ENCODE measurements at regions not wholly inside any gene's neighbourhood (a gene's known extent, or its start where the extent isn't known, plus 50 kb on each side); places are given as distances from the start of the nearest gene placed in this dataset.

GRCh38 chrX:124917011-124917410 lies 402.7 kb upstream of the TEX13C start:
- H3K9me3 Mint-ChIP-seq (ENCODE audit: low read depth) = no peaks in the 10 kb centered on the region
- H3K4me3 Mint-ChIP-seq = no peak overlapping the region
- no peaks in the 10 kb centered on the region for H3K4me1 Mint-ChIP-seq (ENCODE audit: low read depth)
- no peak overlapping the region for H3K27ac Mint-ChIP-seq
- no peaks in the 10 kb centered on the region for H3K36me3 Mint-ChIP-seq
- H3K27me3 Mint-ChIP-seq = no peaks in the 10 kb centered on the region

- no peaks in the 10 kb centered on the region for H3K36me3 Mint-ChIP-seq
- no peaks in the 10 kb centered on the region for H3K4me1 Mint-ChIP-seq (ENCODE audit: low read depth)
- H3K27me3 Mint-ChIP-seq = no peaks in the 10 kb centered on the region
- H3K27ac Mint-ChIP-seq = no peak overlapping the region
- H3K4me3 Mint-ChIP-seq = no peak overlapping the region
- H3K9me3 Mint-ChIP-seq (ENCODE audit: low read depth) = no peaks in the 10 kb centered on the region
These were observed 394.0 kb upstream of the TEX13C start for GRCh38 chrX:124925681-124926080.

- Mint-ChIP-seq H3K4me3 (no peak overlapping the region), H3K4me1 (ENCODE audit: low read depth) (no peaks in the 10 kb centered on the region), H3K27ac (no peak overlapping the region), H3K9me3 (ENCODE audit: low read depth) (no peaks in the 10 kb centered on the region), H3K27me3 (peaks cover 2% of the 10 kb centered on the region), H3K36me3 (no peaks in the 10 kb centered on the region)
These were observed 388.4 kb upstream of the TEX13C start for GRCh38 chrX:124931241-124931640.

GRCh38 chrX:124931958-124932357 lies 387.7 kb upstream of the TEX13C start:
- no peaks in the 10 kb centered on the region for H3K9me3 Mint-ChIP-seq (ENCODE audit: low read depth)
- no peaks in the 10 kb centered on the region for H3K4me1 Mint-ChIP-seq (ENCODE audit: low read depth)
- H3K4me3 Mint-ChIP-seq = no peak overlapping the region
- H3K36me3 Mint-ChIP-seq = no peaks in the 10 kb centered on the region
- H3K27me3 Mint-ChIP-seq = peaks cover 2% of the 10 kb centered on the region
- H3K27ac Mint-ChIP-seq = no peak overlapping the region

DNA sequence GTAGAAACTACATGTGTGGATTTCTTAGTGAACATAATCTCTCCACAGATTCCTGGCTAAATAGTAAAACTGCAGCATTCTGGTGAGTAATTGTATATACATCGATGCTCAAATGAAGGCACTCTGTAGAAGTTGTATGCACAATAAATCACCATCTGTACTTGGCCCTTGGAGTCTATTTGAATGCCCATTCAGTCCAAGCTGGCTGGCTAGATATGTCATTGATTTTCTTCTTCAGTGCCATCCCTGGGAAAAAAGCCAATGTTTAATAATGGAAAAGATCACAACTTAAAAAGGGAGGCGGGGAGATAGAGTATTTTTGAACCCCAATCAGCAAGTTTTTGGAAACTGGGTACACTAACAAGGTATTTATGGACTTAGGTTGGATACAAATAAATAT lies 381.0 kb upstream of the TEX13C start:
- no peaks in the 10 kb centered on the region for H3K4me1 Mint-ChIP-seq (ENCODE audit: low read depth)
- H3K27ac Mint-ChIP-seq = no peak overlapping the region
- H3K4me3 Mint-ChIP-seq = no peak overlapping the region
- peaks cover 2% of the 10 kb centered on the region for H3K27me3 Mint-ChIP-seq
- no peaks in the 10 kb centered on the region for H3K36me3 Mint-ChIP-seq
- no peaks in the 10 kb centered on the region for H3K9me3 Mint-ChIP-seq (ENCODE audit: low read depth)

GRCh38 chrX:124940531-124940930 lies 379.1 kb upstream of the TEX13C start:
- Mint-ChIP-seq H3K36me3 (no peaks in the 10 kb centered on the region), H3K4me3 (no peak overlapping the region), H3K27me3 (peaks cover 2% of the 10 kb centered on the region), H3K9me3 (ENCODE audit: low read depth) (no peaks in the 10 kb centered on the region), H3K4me1 (ENCODE audit: low read depth) (no peaks in the 10 kb centered on the region), H3K27ac (no peak overlapping the region)

- no peak overlapping the region for H3K27ac Mint-ChIP-seq
- H3K27me3 Mint-ChIP-seq = no peaks in the 10 kb centered on the region
- H3K4me3 Mint-ChIP-seq = no peak overlapping the region
- H3K4me1 Mint-ChIP-seq (ENCODE audit: low read depth) = no peaks in the 10 kb centered on the region
- H3K9me3 Mint-ChIP-seq (ENCODE audit: low read depth) = no peaks in the 10 kb centered on the region
- no peaks in the 10 kb centered on the region for H3K36me3 Mint-ChIP-seq
These were observed 365.3 kb upstream of the TEX13C start for GRCh38 chrX:124954402-124954801.

DNA sequence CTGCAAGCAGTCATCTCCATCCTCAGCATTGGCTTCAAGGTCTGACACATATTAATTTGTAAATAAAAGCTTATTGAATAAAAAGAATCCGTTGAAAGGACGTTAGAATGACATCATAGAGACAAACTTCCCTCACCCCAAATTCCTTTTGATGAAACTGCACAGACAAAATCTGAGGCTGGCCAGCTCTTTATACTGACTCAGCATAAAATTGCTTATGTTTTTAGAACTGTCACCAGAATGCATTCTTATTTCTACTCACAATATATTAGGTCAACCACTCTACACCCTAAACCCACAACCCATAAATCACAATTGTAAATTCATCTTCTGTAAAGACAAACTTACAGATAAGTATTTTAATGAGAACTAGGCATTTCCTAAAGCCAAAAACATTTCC lies 359.2 kb upstream of the TEX13C start:
- H3K4me3 Mint-ChIP-seq = no peak overlapping the region
- H3K27ac Mint-ChIP-seq = no peak overlapping the region
- no peaks in the 10 kb centered on the region for H3K36me3 Mint-ChIP-seq
- no peaks in the 10 kb centered on the region for H3K27me3 Mint-ChIP-seq
- H3K4me1 Mint-ChIP-seq (ENCODE audit: low read depth) = no peaks in the 10 kb centered on the region
- no peaks in the 10 kb centered on the region for H3K9me3 Mint-ChIP-seq (ENCODE audit: low read depth)

- Mint-ChIP-seq H3K4me3 (no peak within 1 kb of the TSS), H3K9me3 (ENCODE audit: low read depth) (no peaks in the 10 kb centered on the region), H3K27ac (no peak within 1 kb of the TSS), H3K36me3 (no peaks in the 10 kb centered on the region), H3K4me1 (ENCODE audit: low read depth) (no peaks in the 10 kb centered on the region), H3K27me3 (no peaks in the 10 kb centered on the region)
These were observed 356.0 kb upstream of the TEX13C start, which contains the start of gene TENM1 for GRCh38 chrX:124963717-124964116. TSS of gene TENM1 (minus strand) at chrX:124963817.

GRCh38 chrX:124975456-124975855 lies 344.2 kb upstream of the TEX13C start:
- H3K36me3 Mint-ChIP-seq = no peaks in the 10 kb centered on the region
- H3K27me3 Mint-ChIP-seq = no peaks in the 10 kb centered on the region
- no peaks in the 10 kb centered on the region for H3K4me1 Mint-ChIP-seq (ENCODE audit: low read depth)
- no peaks in the 10 kb centered on the region for H3K9me3 Mint-ChIP-seq (ENCODE audit: low read depth)
- no peak overlapping the region for H3K4me3 Mint-ChIP-seq
- no peak overlapping the region for H3K27ac Mint-ChIP-seq

DNA sequence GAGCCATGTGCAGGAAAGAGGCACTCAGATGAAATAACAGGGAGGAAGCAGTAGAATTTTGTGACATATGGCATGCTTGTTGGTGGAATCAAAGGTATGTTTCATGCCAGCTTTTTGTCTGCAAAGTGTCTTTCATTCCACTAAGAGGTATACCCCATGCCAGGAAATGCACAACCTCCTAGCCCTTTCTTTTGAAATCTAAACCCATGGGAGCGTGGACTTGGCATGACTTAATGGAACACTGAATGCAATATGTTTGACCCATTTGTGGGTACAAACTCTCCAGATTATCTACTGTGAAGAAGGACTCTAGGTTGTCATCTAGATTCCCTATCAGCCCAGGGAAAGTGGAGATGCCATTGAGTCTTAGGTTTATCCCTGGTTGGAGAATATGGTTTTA lies 338.3 kb upstream of the TEX13C start:
- Mint-ChIP-seq H3K36me3 (no peaks in the 10 kb centered on the region), H3K4me1 (ENCODE audit: low read depth) (peaks cover 1% of the 10 kb centered on the region), H3K27ac (no peak overlapping the region), H3K4me3 (no peak overlapping the region), H3K9me3 (ENCODE audit: low read depth) (no peaks in the 10 kb centered on the region), H3K27me3 (no peaks in the 10 kb centered on the region)

DNA sequence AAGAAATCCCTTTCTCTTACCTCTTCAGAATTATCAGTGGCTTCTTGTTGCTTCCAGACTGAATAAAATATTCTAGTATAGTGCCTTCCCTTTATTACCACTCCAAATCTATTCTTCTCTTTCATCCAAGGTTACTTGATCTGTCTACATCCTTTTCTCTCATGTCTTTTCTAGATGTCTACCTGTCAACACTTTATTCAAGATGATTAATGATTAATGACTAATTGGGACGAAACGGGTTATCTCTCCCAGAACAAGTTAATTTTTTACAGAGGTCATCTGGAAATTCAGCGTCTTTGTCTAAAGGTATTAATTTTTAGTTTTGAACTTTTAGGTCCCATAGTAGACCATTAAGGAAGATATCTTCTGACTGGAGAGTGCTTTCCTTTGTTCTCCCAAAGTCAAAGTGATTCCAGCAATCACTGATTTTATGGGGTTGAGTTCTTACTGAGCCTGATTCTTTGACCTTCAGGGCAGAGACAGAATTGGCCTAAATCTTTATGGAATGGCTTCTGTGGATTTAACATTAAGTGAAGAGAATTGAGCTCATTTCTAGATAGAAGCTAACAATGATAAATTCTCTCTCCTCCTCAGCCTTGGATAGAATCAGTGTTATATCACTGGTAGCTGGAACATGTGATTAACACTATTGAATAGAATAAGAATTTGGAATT lies 335.4 kb upstream of the TEX13C start:
- no peaks in the 10 kb centered on the region for H3K9me3 Mint-ChIP-seq (ENCODE audit: low read depth)
- H3K36me3 Mint-ChIP-seq = no peaks in the 10 kb centered on the region
- H3K27me3 Mint-ChIP-seq = no peaks in the 10 kb centered on the region
- peaks cover 1% of the 10 kb centered on the region for H3K4me1 Mint-ChIP-seq (ENCODE audit: low read depth)
- no peak overlapping the region for H3K4me3 Mint-ChIP-seq
- no peak overlapping the region for H3K27ac Mint-ChIP-seq

GRCh38 chrX:124986284-124986683 lies 333.4 kb upstream of the TEX13C start:
- no peak overlapping the region for H3K4me3 Mint-ChIP-seq
- no peaks in the 10 kb centered on the region for H3K9me3 Mint-ChIP-seq (ENCODE audit: low read depth)
- peaks cover 1% of the 10 kb centered on the region for H3K4me1 Mint-ChIP-seq (ENCODE audit: low read depth)
- H3K36me3 Mint-ChIP-seq = no peaks in the 10 kb centered on the region
- no peak overlapping the region for H3K27ac Mint-ChIP-seq
- H3K27me3 Mint-ChIP-seq = no peaks in the 10 kb centered on the region

DNA sequence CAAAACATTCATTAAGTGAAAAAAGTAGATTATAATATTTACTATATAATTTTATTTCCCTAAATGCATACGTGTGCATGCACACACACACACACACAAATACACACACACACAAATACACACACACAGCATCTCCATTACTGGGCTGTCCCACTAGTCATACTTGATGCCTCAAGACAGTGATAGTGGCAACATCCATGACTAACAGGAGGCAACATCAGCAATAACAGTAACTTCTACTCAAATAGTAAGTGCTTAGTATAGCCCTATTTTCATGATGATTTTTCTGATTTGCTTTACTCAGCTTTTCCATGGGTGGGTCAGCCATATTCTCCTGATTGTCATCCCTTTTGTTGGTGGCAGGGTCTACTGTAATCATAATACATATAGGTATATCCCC lies 325.9 kb upstream of the TEX13C start:
- H3K9me3 Mint-ChIP-seq (ENCODE audit: low read depth) = no peaks in the 10 kb centered on the region
- no peak overlapping the region for H3K27ac Mint-ChIP-seq
- H3K4me3 Mint-ChIP-seq = no peak overlapping the region
- H3K36me3 Mint-ChIP-seq = no peaks in the 10 kb centered on the region
- H3K27me3 Mint-ChIP-seq = no peaks in the 10 kb centered on the region
- H3K4me1 Mint-ChIP-seq (ENCODE audit: low read depth) = no peaks in the 10 kb centered on the region

DNA sequence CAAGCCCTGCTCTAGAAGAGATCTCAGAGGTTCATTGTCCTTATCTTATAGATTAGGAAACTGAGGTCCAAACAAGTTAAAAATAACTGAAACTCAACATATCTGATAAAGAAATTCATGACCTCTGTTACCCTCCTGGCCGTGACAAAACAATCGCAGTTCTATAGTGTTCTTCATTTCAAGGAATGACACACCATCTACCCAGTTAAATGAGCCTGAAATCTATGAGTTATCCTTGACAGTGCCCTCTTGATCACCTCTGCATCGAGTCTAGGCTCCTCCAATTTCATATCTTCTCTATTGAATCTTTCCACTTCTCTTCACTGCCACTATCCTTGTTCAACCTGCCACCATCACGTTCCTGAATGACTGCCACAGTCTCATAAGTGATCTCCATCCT lies 325.3 kb upstream of the TEX13C start:
- no peaks in the 10 kb centered on the region for H3K9me3 Mint-ChIP-seq (ENCODE audit: low read depth)
- no peak overlapping the region for H3K27ac Mint-ChIP-seq
- H3K36me3 Mint-ChIP-seq = no peaks in the 10 kb centered on the region
- no peak overlapping the region for H3K4me3 Mint-ChIP-seq
- H3K27me3 Mint-ChIP-seq = no peaks in the 10 kb centered on the region
- no peaks in the 10 kb centered on the region for H3K4me1 Mint-ChIP-seq (ENCODE audit: low read depth)

GRCh38 chrX:125003746-125004446 lies 315.8 kb upstream of the TEX13C start:
- H3K4me1 Mint-ChIP-seq (ENCODE audit: low read depth) = no peaks in the 10 kb centered on the region
- no peak overlapping the region for H3K4me3 Mint-ChIP-seq
- H3K36me3 Mint-ChIP-seq = no peaks in the 10 kb centered on the region
- no peak overlapping the region for H3K27ac Mint-ChIP-seq
- no peaks in the 10 kb centered on the region for H3K27me3 Mint-ChIP-seq
- H3K9me3 Mint-ChIP-seq (ENCODE audit: low read depth) = peaks cover 4% of the 10 kb centered on the region
